WTC11 (cell line): ENCODE measurements at regions not wholly inside any gene's neighbourhood (a gene's known extent, or its start where the extent isn't known, plus 50 kb on each side); places are given as distances from the start of the nearest gene placed in this dataset.

Experiments
- ATAC-seq: fragments of 200-7000 bp; cut with Tn5 transposase; 2 replicates; pipeline ENCODE4 v1.10.0; 2021; ENCODE audit warnings: mild to moderate bottlenecking, moderate library complexity
- CTCF ChIA-PET: fragments of 300-600 bp; sonication (Branson Sonifier 250); formaldehyde crosslinking; loops from one replicate; lab custom pipeline; 2021; ENCODE audit warnings: antibody characterized with exemption; lab: Charles Lee
- POLR2A ChIA-PET: fragments of 350-600 bp; sonication (Branson Sonifier 250); formaldehyde crosslinking; loops from one replicate; lab custom pipeline; 2021; ENCODE audit warnings: antibody characterized with exemption; lab: Charles Lee
- DNase-seq: peaks from one replicate; pipeline ENCODE4 v3.0.0; 2021; ENCODE audit warnings: low spot score
- H3K27ac Mint-ChIP-seq: 2 replicates; pipeline ENCODE4 v1.8.0; 2021; ENCODE audit warnings: mixed read lengths
- H3K27me3 Mint-ChIP-seq: 2 replicates; pipeline ENCODE4 v1.8.0; 2021; ENCODE audit warnings: low read depth, mild to moderate bottlenecking, moderate library complexity, mixed read lengths
- H3K36me3 Mint-ChIP-seq: 2 replicates; pipeline ENCODE4 v1.8.0; 2021; ENCODE audit warnings: mixed read lengths
- H3K4me1 Mint-ChIP-seq: 2 replicates; pipeline ENCODE4 v1.8.0; 2022; ENCODE audit warnings: mixed read lengths
- H3K4me3 Mint-ChIP-seq: 2 replicates; pipeline ENCODE4 v1.8.0; 2021; ENCODE audit warnings: mild to moderate bottlenecking, moderate library complexity, mixed read lengths
- H3K9me3 Mint-ChIP-seq: 2 replicates; pipeline ENCODE4 v1.8.0; 2021; ENCODE audit warnings: mixed read lengths
- ATF6 ChIP-seq: sonication (generic); formaldehyde crosslinking; IDR thresholded peaks from 2 replicates; pipeline ENCODE4 v1.8.1; 2023; ENCODE audit warnings: mild to moderate bottlenecking, missing genetic modification reagents
- JAZF1 ChIP-seq: fragments of 250-450 bp; sonication (Bioruptor Pico); IDR thresholded peaks from 2 replicates; pipeline ENCODE4 v1.9.0; 2021; ENCODE audit warnings: moderate library complexity, mild to moderate bottlenecking, inconsistent platforms
- MXD4 ChIP-seq: fragments of 250-450 bp; sonication (Bioruptor Pico); IDR thresholded peaks from 2 replicates; pipeline ENCODE4 v1.8.0; 2021; ENCODE audit warnings: mild to moderate bottlenecking, moderate library complexity, borderline replicate concordance
- NR3C1 ChIP-seq: sonication (generic); formaldehyde crosslinking; conservative IDR thresholded peaks from 2 replicates; pipeline ENCODE4 v1.8.1; 2023; ENCODE audit warnings: low read depth, mild to moderate bottlenecking, missing genetic modification reagents
- PRDM15 ChIP-seq: sonication (generic); formaldehyde crosslinking; IDR thresholded peaks from 2 replicates; pipeline ENCODE4 v1.8.0; 2022; ENCODE audit warnings: missing genetic modification reagents
- PREB ChIP-seq: sonication (generic); formaldehyde crosslinking; IDR thresholded peaks from 2 replicates; pipeline ENCODE4 v1.8.1; 2022; ENCODE audit warnings: mild to moderate bottlenecking, missing genetic modification reagents, moderate library complexity, borderline replicate concordance
- ZBTB21 ChIP-seq: sonication (generic); formaldehyde crosslinking; IDR thresholded peaks from 2 replicates; pipeline ENCODE4 v1.8.1; 2023; ENCODE audit warnings: mild to moderate bottlenecking, missing genetic modification reagents, borderline replicate concordance
- ZBTB43 ChIP-seq: sonication (generic); formaldehyde crosslinking; IDR thresholded peaks from 2 replicates; pipeline ENCODE4 v1.8.1; 2023; ENCODE audit warnings: mild to moderate bottlenecking, missing genetic modification reagents
- ZNF396 ChIP-seq: fragments of 250-450 bp; sonication (Bioruptor Pico); IDR thresholded peaks from 2 replicates; pipeline ENCODE4 v1.8.0; 2021; ENCODE audit warnings: mild to moderate bottlenecking, moderate library complexity, borderline replicate concordance
- ZNF512 ChIP-seq: sonication (generic); formaldehyde crosslinking; IDR thresholded peaks from 2 replicates; pipeline ENCODE4 v1.8.1; 2022; ENCODE audit warnings: missing genetic modification reagents, borderline replicate concordance
- TF ChIP-seq, protein P1 (sequence below): fragments of 250-450 bp; sonication (Bioruptor Pico); IDR thresholded peaks from 2 replicates; pipeline ENCODE4 v1.9.0; 2021; ENCODE audit warnings: mild to moderate bottlenecking

GRCh38 chr14:87874676-87875075, 118.3 kb downstream of the GALC start:
- TF ChIP-seq JAZF1 (CRISPR knock-in tag), result no peak
- no peak for TF ChIP-seq MXD4 (CRISPR knock-in tag)
- TF ChIP-seq ZBTB43 (CRISPR knock-in tag), result no peak
- TF ChIP-seq NR3C1 (CRISPR knock-in tag), result no peak
- TF ChIP-seq, protein P1, sequence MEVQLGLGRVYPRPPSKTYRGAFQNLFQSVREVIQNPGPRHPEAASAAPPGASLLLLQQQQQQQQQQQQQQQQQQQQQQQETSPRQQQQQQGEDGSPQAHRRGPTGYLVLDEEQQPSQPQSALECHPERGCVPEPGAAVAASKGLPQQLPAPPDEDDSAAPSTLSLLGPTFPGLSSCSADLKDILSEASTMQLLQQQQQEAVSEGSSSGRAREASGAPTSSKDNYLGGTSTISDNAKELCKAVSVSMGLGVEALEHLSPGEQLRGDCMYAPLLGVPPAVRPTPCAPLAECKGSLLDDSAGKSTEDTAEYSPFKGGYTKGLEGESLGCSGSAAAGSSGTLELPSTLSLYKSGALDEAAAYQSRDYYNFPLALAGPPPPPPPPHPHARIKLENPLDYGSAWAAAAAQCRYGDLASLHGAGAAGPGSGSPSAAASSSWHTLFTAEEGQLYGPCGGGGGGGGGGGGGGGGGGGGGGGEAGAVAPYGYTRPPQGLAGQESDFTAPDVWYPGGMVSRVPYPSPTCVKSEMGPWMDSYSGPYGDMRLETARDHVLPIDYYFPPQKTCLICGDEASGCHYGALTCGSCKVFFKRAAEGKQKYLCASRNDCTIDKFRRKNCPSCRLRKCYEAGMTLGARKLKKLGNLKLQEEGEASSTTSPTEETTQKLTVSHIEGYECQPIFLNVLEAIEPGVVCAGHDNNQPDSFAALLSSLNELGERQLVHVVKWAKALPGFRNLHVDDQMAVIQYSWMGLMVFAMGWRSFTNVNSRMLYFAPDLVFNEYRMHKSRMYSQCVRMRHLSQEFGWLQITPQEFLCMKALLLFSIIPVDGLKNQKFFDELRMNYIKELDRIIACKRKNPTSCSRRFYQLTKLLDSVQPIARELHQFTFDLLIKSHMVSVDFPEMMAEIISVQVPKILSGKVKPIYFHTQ, result no peak
- TF ChIP-seq ZBTB21 (CRISPR knock-in tag), result no peak
- TF ChIP-seq PRDM15 (CRISPR knock-in tag), result no peak
- TF ChIP-seq ATF6 (CRISPR knock-in tag), result no peak
- TF ChIP-seq ZNF396 (CRISPR knock-in tag), result no peak
- no peak for TF ChIP-seq ZNF512 (CRISPR knock-in tag)
- TF ChIP-seq, all 79 proteins: peak for 0
- Mint-ChIP-seq H3K9me3 (peaks cover 7% of the 10 kb centered on the region; the same call in 1 of the 2 replicates), H3K27me3 (no peaks in the 10 kb centered on the region), H3K4me3 (no peak overlapping the region), H3K27ac (no peak overlapping the region), H3K36me3 (no peaks in the 10 kb centered on the region), H3K4me1 (peaks cover 18% of the 10 kb centered on the region)
- CTCF ChIA-PET, result no interaction called here
- no peak for DNase-seq
- ATAC-seq, result no peak
- POLR2A ChIA-PET, result no interaction called here

DNA sequence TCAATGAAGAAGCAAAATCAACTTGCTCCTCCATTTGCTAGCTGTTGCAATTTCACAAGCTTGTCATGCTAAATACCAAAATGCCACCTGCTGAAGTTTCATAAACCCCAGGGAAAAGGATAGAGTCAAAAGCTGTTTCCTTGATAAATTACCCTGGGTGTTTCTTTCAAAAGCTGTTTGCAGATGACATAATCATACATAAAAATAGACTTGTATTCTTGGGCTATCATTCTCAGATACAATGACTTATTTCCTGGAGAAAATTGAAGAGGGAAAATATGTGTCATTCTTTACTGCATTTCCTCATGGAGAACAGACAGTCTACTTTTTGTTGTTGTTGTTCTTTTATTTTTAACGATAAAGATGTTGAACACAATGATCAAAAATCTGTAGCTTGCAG, 119.2 kb downstream of the GALC start:
- H3K4me1 Mint-ChIP-seq, result peaks cover 18% of the 10 kb centered on the region
- CTCF ChIA-PET, result interaction anchor here (1.0 to 1.3 kb wide), 2 partner anchors 9 to 69 kb away, joined by 3 read pairs; no protein-coding TSS in a partner anchor

More for the DNA sequence above, 119.2 kb downstream of the GALC start:
- no peak for DNase-seq
- Mint-ChIP-seq H3K9me3 (peaks cover 7% of the 10 kb centered on the region; the same call in 1 of the 2 replicates), H3K36me3 (no peaks in the 10 kb centered on the region), H3K27ac (no peak overlapping the region), H3K4me3 (no peak overlapping the region), H3K27me3 (no peaks in the 10 kb centered on the region)
- POLR2A ChIA-PET, result no interaction called here
- ATAC-seq, result no peak
- no peak for TF ChIP-seq PREB (CRISPR knock-in tag)
